Right atrium auricular region (tissue), 2 donors: ENCODE measurements at regions not wholly inside any gene's neighbourhood (a gene's known extent, or its start where the extent isn't known, plus 50 kb on each side); places are given as distances from the start of the nearest gene placed in this dataset.
"Not testable (repeated sequence)": the region's sequence is repeated elsewhere in the genome, so short reads cannot be mapped to it uniquely, and the experiment has no call there.

Source experiments
- DNase-seq: peaks from one replicate; pipeline ENCODE4 v3.0.0-alpha.2; 2019; ENCODE audit warnings: low spot score
- H3K27ac ChIP-seq, 2 donors: fragments of 200-600 bp; sonication (generic); 1 replicate in 1 of 2; 2 replicates in 1 of 2; pipeline ENCODE4 v1.5.1; 2016 to 2019
- H3K27me3 ChIP-seq, 2 donors: fragments of 200-600 bp; sonication (generic); one replicate each; pipeline versions ENCODE4 v1.5.1 to v1.6.0; 2017 to 2019
- H3K36me3 ChIP-seq: fragments of 200-600 bp; sonication (generic); one replicate; pipeline ENCODE4 v1.5.1; 2016
- H3K4me1 ChIP-seq, 2 donors: fragments of 200-600 bp; sonication (generic); one replicate each; pipeline versions ENCODE4 v1.5.1 to v1.6.0; 2017 to 2019
- H3K4me3 ChIP-seq, 2 donors: fragments of 200-600 bp; sonication (generic); 1 replicate in 1 of 2; 2 replicates in 1 of 2; pipeline ENCODE4 v1.5.1; 2017 to 2019; ENCODE audit warnings: mild to moderate bottlenecking in 1 of 2, moderate library complexity in 1 of 2
- H3K9me3 ChIP-seq, 2 donors: fragments of 200-600 bp; sonication (generic); one replicate each; pipeline ENCODE4 v1.5.1; 2019
- CTCF ChIP-seq, 2 donors: fragments of 200-600 bp; sonication (generic); IDR thresholded peaks; one replicate each; pipeline ENCODE4 v1.5.1; 2019; ENCODE audit warnings: antibody characterized with exemption in 2 of 2

- peaks cover 0 to 6% of the 10 kb centered on the region in 2 donors for H3K9me3 ChIP-seq
- no peaks in the 10 kb centered on the region for H3K36me3 ChIP-seq
- H3K4me1 ChIP-seq: no peaks in the 10 kb centered on the region
- no peak overlapping the region for H3K4me3 ChIP-seq
- no peak for TF ChIP-seq CTCF (IDR thresholded peaks at IDR 0.05)
- H3K27me3 ChIP-seq: no peaks in the 10 kb centered on the region
- DNase-seq: no peak
- no peak overlapping the region for H3K27ac ChIP-seq
These were observed 263.6 kb upstream of the POT1 start for GRCh38 chr7:125193263-125193662.

GRCh38 chr7:125184801-125185200, 255.2 kb upstream of the POT1 start:
- Histone ChIP-seq H3K9me3 (no peaks in the 10 kb centered on the region), H3K27me3 (no peaks in the 10 kb centered on the region), H3K27ac (no peak overlapping the region), H3K4me3 (no peak overlapping the region), H3K4me1 (no peaks in the 10 kb centered on the region), H3K36me3 (no peaks in the 10 kb centered on the region)
- no peak for DNase-seq
- TF ChIP-seq CTCF (IDR thresholded peaks at IDR 0.05): no peak

DNA sequence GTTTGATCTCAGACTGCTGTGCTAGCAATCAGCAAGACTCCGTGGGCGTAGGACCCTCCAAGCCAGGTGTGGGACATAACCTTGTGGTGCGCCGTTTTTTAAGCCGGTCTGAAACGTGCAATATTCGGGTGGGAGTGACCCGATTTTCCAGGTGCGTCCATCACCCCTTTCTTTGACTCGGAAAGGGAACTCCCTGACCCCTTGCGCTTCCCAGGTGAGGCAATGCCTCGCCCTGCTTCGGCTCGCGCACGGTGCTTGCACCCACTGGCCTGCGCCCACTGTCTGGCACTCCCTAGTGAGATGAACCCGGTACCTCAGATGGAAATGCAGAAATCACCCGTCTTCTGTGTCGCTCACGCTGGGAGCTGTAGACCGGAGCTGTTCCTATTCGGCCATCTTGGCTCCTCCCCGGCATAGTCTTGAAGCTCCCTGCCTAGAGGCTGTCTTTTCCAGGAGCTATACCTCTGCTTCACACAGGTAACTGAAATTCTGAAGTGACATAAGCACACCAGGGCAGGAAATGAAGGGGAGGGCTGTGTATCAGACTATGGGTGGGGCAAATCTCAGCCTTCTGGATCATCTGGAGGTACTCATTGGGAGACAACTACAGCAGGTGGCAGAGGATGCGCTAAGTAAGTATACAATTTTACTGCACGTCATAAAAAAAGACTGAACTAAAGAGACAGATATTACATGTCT, 252.1 kb upstream of the POT1 start:
- H3K27ac ChIP-seq, H3K4me1 ChIP-seq, H3K4me3 ChIP-seq, H3K9me3 ChIP-seq, DNase-seq, H3K27me3 ChIP-seq, H3K36me3 ChIP-seq: not testable (repeated sequence)

DNA sequence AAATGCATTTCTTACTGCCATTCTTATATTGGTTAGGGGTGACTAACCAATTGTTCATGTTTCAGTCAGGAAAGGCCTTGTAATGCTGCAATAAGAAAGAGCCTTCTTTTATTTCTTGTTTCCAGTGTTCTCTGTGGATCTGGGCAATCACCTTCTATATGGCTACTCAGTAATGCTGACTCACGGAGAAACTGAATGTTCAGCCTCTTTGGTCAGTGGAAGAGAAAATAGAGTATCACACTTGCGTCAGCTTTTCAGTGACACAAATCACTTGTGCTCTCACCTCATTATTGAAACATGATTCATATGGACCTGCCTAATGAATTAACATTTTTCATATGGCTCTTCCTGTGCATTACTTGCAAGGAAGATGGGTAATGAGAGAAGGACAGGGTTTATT, 243.9 kb upstream of the POT1 start:
- TF ChIP-seq CTCF (IDR thresholded peaks at IDR 0.05): no peak
- no peak for DNase-seq
- Histone ChIP-seq H3K4me3 (no peak overlapping the region), H3K9me3 (no peaks in the 10 kb centered on the region), H3K27ac (no peak overlapping the region), H3K36me3 (no peaks in the 10 kb centered on the region), H3K27me3 (no peaks in the 10 kb centered on the region), H3K4me1 (no peaks in the 10 kb centered on the region)

- no peaks in the 10 kb centered on the region for H3K4me1 ChIP-seq
- no peak for DNase-seq
- no peak overlapping the region for H3K4me3 ChIP-seq
- no peaks in the 10 kb centered on the region for H3K36me3 ChIP-seq
- no peaks in the 10 kb centered on the region for H3K9me3 ChIP-seq
- H3K27ac ChIP-seq: no peak overlapping the region
- no peaks in the 10 kb centered on the region for H3K27me3 ChIP-seq
- no peak for TF ChIP-seq CTCF (IDR thresholded peaks at IDR 0.05)
These were observed 239.5 kb upstream of the POT1 start for GRCh38 chr7:125169088-125169487.

DNA sequence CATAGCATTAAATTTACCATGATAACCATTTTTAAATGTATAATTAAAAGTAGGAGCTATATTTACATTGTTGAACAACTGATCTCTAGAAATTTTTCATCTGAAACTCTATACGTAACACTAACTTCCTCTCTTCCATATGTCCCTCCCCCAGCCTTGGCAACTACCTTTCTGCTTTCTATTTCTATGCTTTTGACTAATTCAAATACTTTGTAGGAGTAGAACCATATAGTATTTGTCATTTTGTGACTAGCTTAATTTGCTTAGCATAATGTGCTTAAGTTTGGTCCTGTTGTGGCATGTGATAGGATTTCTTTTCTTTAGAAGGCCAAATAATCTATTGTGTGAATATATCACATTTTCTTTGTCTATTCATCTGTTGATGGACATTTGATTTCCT, 225.3 kb upstream of the POT1 start:
- no peaks in the 10 kb centered on the region for H3K36me3 ChIP-seq
- DNase-seq: no peak
- no peak for TF ChIP-seq CTCF (IDR thresholded peaks at IDR 0.05)
- H3K9me3 ChIP-seq: peaks cover 0 to 6% of the 10 kb centered on the region in 2 donors
- no peaks in the 10 kb centered on the region for H3K27me3 ChIP-seq
- H3K4me3 ChIP-seq: no peak overlapping the region
- H3K27ac ChIP-seq: no peak overlapping the region
- no peaks in the 10 kb centered on the region for H3K4me1 ChIP-seq
